ENCODE measurements at regions not wholly inside any gene's neighbourhood (a gene's known extent, or its start where the extent isn't known, plus 50 kb on each side); places are given as distances from the start of the nearest gene placed in this dataset.

DNA sequence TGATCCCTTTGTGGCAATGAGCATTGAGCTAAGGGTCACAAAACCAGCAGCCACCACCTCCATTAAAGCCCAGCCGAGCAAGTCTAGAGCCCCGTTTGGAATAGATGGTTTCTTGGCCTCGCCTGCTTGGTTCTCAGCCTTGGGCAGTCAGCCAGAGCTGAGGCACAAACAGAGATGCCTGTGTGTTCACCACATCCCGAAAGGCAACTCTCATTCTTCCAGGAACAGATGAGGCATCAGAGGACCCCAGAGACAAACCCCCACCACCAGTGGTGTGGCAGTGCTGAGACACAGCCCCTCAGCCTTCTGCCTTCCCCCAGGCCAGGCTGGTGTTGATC lies 203.3 kb upstream of the ZMIZ1 start:
- no peak for TF ChIP-seq ZNF274 (IDR thresholded peaks at IDR 0.05; ENCODE audit: low read depth, low read length)
- TF ChIP-seq SUZ12 (IDR thresholded peaks at IDR 0.05; ENCODE audit: extremely low read depth, insufficient read depth, insufficient read length) = no peak
